H9 (cell line): ENCODE measurements at regions not wholly inside any gene's neighbourhood (a gene's known extent, or its start where the extent isn't known, plus 50 kb on each side); places are given as distances from the start of the nearest gene placed in this dataset.

Experiments
- DNase-seq: peaks from one replicate; pipeline ENCODE4 v3.0.0-alpha.2; 2017
- H2AFZ ChIP-seq: one replicate; pipeline ENCODE4 v1.6.1; 2013; ENCODE audit warnings: mild to moderate bottlenecking, low read length, control low read depth, moderate library complexity
- H2AK5ac ChIP-seq: 2 replicates; pipeline ENCODE4 v1.6.1; 2013; ENCODE audit warnings: low read length, control low read depth, mixed read lengths; ENCODE audit not compliant: insufficient read length
- H2BK120ac ChIP-seq: one replicate; pipeline ENCODE4 v1.6.1; 2013; ENCODE audit warnings: low read depth, mild to moderate bottlenecking, low read length, control low read depth, inconsistent platforms; ENCODE audit not compliant: poor library complexity, severe bottlenecking
- H2BK12ac ChIP-seq: 2 replicates; pipeline ENCODE4 v1.6.1; 2013; ENCODE audit warnings: low read length, control low read depth, mixed read lengths, low read depth; ENCODE audit not compliant: insufficient read length
- H2BK15ac ChIP-seq: 2 replicates; pipeline ENCODE4 v1.6.1; 2013; ENCODE audit warnings: low read depth, low read length, control low read depth
- H2BK20ac ChIP-seq: one replicate; pipeline ENCODE4 v1.6.1; 2013; ENCODE audit warnings: low read depth, mild to moderate bottlenecking, low read length, control low read depth, inconsistent platforms; ENCODE audit not compliant: poor library complexity, severe bottlenecking
- H2BK5ac ChIP-seq: 2 replicates; pipeline ENCODE4 v1.6.1; 2013; ENCODE audit warnings: low read length, control low read depth, mixed read lengths; ENCODE audit not compliant: insufficient read length
- H3K14ac ChIP-seq: 2 replicates; pipeline ENCODE4 v1.6.1; 2013; ENCODE audit warnings: low read length, control low read depth; ENCODE audit not compliant: insufficient read depth
- H3K18ac ChIP-seq: 2 replicates; pipeline ENCODE4 v1.6.1; 2013; ENCODE audit warnings: low read depth, mild to moderate bottlenecking, mixed read lengths, low read length, control low read depth; ENCODE audit not compliant: insufficient read length
- H3K23ac ChIP-seq: 2 replicates; pipeline ENCODE4 v1.6.1; 2013; ENCODE audit warnings: low read length, control low read depth, mixed read lengths, low read depth; ENCODE audit not compliant: insufficient read length
- H3K23me2 ChIP-seq: 2 replicates; pipeline ENCODE4 v1.6.1; 2013; ENCODE audit warnings: low read depth, mild to moderate bottlenecking, mixed read lengths, low read length, control low read depth; ENCODE audit not compliant: insufficient read length, poor library complexity, severe bottlenecking
- H3K27ac ChIP-seq: 2 replicates; pipeline ENCODE4 v1.5.1; 2013; ENCODE audit warnings: low read length, control low read depth, mixed read lengths, low read depth; ENCODE audit not compliant: insufficient read length
- H3K27me3 ChIP-seq: 2 replicates; pipeline ENCODE4 v1.6.1; 2013; ENCODE audit warnings: low read length, control low read depth, inconsistent platforms; ENCODE audit not compliant: insufficient read depth
- H3K4ac ChIP-seq: 2 replicates; pipeline ENCODE4 v1.6.1; 2013; ENCODE audit warnings: low read depth, mild to moderate bottlenecking, control low read depth, inconsistent platforms, low read length, moderate library complexity
- H3K4me1 ChIP-seq: 2 replicates; pipeline ENCODE4 v1.6.1; 2013; ENCODE audit warnings: low read length, control low read depth, inconsistent platforms; ENCODE audit not compliant: insufficient read depth
- H3K4me2 ChIP-seq: 2 replicates; pipeline ENCODE4 v1.6.1; 2013; ENCODE audit warnings: low read length, control low read depth, mixed read lengths; ENCODE audit not compliant: insufficient read length, insufficient read depth
- H3K56ac ChIP-seq: 2 replicates; pipeline ENCODE4 v1.6.1; 2013; ENCODE audit warnings: low read depth, mild to moderate bottlenecking, mixed read lengths, low read length, control low read depth; ENCODE audit not compliant: insufficient read length
- H3K79me1 ChIP-seq: 2 replicates; pipeline ENCODE4 v1.6.1; 2013; ENCODE audit warnings: low read depth, mild to moderate bottlenecking, moderate library complexity, low read length, control low read depth, inconsistent platforms; ENCODE audit not compliant: insufficient read depth, poor library complexity, severe bottlenecking
- H3K79me2 ChIP-seq: 2 replicates; pipeline ENCODE4 v1.6.1; 2013; ENCODE audit warnings: low read length, control low read depth, inconsistent platforms; ENCODE audit not compliant: insufficient read depth
- H3K9ac ChIP-seq: 2 replicates; pipeline ENCODE4 v1.6.1; 2013; ENCODE audit warnings: low read length, control low read depth, mixed read lengths; ENCODE audit not compliant: insufficient read length; ENCODE audit errors: extremely low read depth
- H3K9me3 ChIP-seq: one replicate; pipeline ENCODE4 v1.6.1; 2013; ENCODE audit warnings: low read depth, low read length, inconsistent platforms; ENCODE audit not compliant: control insufficient read depth
- H3T11ph ChIP-seq: one replicate; pipeline ENCODE4 v1.6.1; 2013; ENCODE audit warnings: mild to moderate bottlenecking, low read length, control low read depth, inconsistent platforms
- H4K20me1 ChIP-seq: one replicate; pipeline ENCODE4 v1.6.1; 2013; ENCODE audit not compliant: control insufficient read depth, insufficient read length, insufficient read depth
- H4K5ac ChIP-seq: 2 replicates; pipeline ENCODE4 v1.6.1; 2013; ENCODE audit warnings: low read depth, mild to moderate bottlenecking, mixed read lengths, low read length, control low read depth; ENCODE audit not compliant: insufficient read length
- H4K8ac ChIP-seq: replicated peaks from 2 replicates; pipeline ENCODE4 v1.6.1; 2013; ENCODE audit warnings: low read length, control low read depth, mixed read lengths, low read depth; ENCODE audit not compliant: insufficient read length
- H4K91ac ChIP-seq: 2 replicates; pipeline ENCODE4 v1.6.1; 2013; ENCODE audit warnings: low read depth, mild to moderate bottlenecking, moderate library complexity, mixed read lengths, low read length, control low read depth; ENCODE audit not compliant: insufficient read length
- H3K27ac Mint-ChIP-seq, 3 experiments: 2 replicates in 2 of 3; 3 replicates in 1 of 3; pipeline ENCODE4 v1.8.0; 2020 to 2021; ENCODE audit warnings: mixed read lengths in 3 of 3, mild to moderate bottlenecking in 1 of 3, moderate library complexity in 1 of 3
- H3K27me3 Mint-ChIP-seq: 2 replicates; pipeline ENCODE4 v1.8.0; 2021; ENCODE audit warnings: low read depth, mild to moderate bottlenecking, moderate library complexity, mixed read lengths
- H3K36me3 Mint-ChIP-seq, 3 experiments: 2 replicates in 2 of 3; 3 replicates in 1 of 3; pipeline ENCODE4 v1.8.0; 2020 to 2021; ENCODE audit warnings: low read depth in 3 of 3, mixed read lengths in 3 of 3; ENCODE audit not compliant: insufficient read depth in 1 of 3
- H3K4me1 Mint-ChIP-seq, 2 experiments: 2 replicates each; pipeline ENCODE4 v1.8.0; 2020; ENCODE audit warnings: mixed read lengths in 2 of 2
- H3K4me3 Mint-ChIP-seq, 2 experiments: 2 replicates in 1 of 2; 3 replicates in 1 of 2; pipeline ENCODE4 v1.8.0; 2020 to 2021; ENCODE audit warnings: mild to moderate bottlenecking in 2 of 2, mixed read lengths in 2 of 2, moderate library complexity in 1 of 2
- H3K9me3 Mint-ChIP-seq, 2 experiments: 2 replicates in 1 of 2; 3 replicates in 1 of 2; pipeline ENCODE4 v1.8.0; 2020; ENCODE audit warnings: mild to moderate bottlenecking in 2 of 2, mixed read lengths in 2 of 2, moderate library complexity in 1 of 2
- WGBS: extraction: QIAGEN DNeasy Blood & Tissue Kit; methylation state at CpG from one replicate; pipeline ENCODE4 v1.1.7; 2013; ENCODE audit warnings: missing lambda C conversion rate, low lambda C conversion rate, mixed read lengths; ENCODE audit not compliant: insufficient read length; ENCODE audit errors: extremely low coverage; 5-methylcytosine and 5-hydroxymethylcytosine counted together
- TF ChIP-seq, protein P1 (sequence below): fragments of 200-600 bp; sonication (generic); conservative IDR thresholded peaks from 3 replicates; pipeline ENCODE4 v1.8.0; 2021; ENCODE audit warnings: antibody characterized with exemption, mild to moderate bottlenecking

DNA sequence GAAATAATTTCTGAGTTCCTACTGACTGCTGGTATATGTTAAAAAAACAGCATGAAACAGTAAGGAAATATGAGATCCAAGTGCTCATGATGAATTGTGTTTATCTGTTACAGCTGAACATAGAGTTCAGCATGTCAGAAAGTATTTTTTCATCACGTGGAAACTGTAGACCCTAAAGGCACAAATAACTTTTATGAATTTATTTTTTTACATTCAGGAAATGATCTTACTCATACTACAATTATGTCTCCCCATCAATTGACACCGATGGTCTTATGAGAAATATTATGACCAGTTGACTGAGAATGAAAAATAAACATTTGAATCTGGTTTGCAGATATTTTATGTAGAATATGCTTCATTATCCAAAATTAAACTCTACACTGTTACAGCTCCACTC lies 283.1 kb upstream of the SPANXN4 start:
- H3K4me3 Mint-ChIP-seq = no peak overlapping the region
- TF ChIP-seq, protein P1, sequence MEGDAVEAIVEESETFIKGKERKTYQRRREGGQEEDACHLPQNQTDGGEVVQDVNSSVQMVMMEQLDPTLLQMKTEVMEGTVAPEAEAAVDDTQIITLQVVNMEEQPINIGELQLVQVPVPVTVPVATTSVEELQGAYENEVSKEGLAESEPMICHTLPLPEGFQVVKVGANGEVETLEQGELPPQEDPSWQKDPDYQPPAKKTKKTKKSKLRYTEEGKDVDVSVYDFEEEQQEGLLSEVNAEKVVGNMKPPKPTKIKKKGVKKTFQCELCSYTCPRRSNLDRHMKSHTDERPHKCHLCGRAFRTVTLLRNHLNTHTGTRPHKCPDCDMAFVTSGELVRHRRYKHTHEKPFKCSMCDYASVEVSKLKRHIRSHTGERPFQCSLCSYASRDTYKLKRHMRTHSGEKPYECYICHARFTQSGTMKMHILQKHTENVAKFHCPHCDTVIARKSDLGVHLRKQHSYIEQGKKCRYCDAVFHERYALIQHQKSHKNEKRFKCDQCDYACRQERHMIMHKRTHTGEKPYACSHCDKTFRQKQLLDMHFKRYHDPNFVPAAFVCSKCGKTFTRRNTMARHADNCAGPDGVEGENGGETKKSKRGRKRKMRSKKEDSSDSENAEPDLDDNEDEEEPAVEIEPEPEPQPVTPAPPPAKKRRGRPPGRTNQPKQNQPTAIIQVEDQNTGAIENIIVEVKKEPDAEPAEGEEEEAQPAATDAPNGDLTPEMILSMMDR = no peak
- Histone ChIP-seq H3K4me1 (no peaks in the 10 kb centered on the region), H3K23me2 (no peaks in the 10 kb centered on the region), H3K4ac (no peak overlapping the region), H2BK12ac (no peak overlapping the region), H3T11ph (no peak overlapping the region), H4K5ac (no peak overlapping the region), H3K9me3 (no peaks in the 10 kb centered on the region), H3K56ac (no peak overlapping the region), H2BK5ac (no peak overlapping the region), H2AK5ac (no peak overlapping the region), H4K8ac (no peak overlapping the region), H4K91ac (no peak overlapping the region), H3K14ac (no peak overlapping the region), H2BK15ac (no peak overlapping the region), H4K20me1 (no peaks in the 10 kb centered on the region), H2BK120ac (no peak overlapping the region), H3K27ac (no peak overlapping the region), H3K4me2 (no peak overlapping the region), H2BK20ac (no peak overlapping the region), H3K27me3 (no peaks in the 10 kb centered on the region), H3K9ac (no peak overlapping the region), H3K79me2 (no peaks in the 10 kb centered on the region), H2AFZ (no peak overlapping the region), H3K18ac (no peak overlapping the region), H3K79me1 (no peaks in the 10 kb centered on the region), H3K23ac (no peak overlapping the region)
- no peaks in the 10 kb centered on the region; the same call in 1 of the 2 replicates for H3K27me3 Mint-ChIP-seq
- peaks cover 71 to 74% of the 10 kb centered on the region in 2 experiments for H3K9me3 Mint-ChIP-seq
- no peaks in the 10 kb centered on the region for H3K4me1 Mint-ChIP-seq
- DNase-seq = no peak
- no peak overlapping the region for H3K27ac Mint-ChIP-seq
- WGBS = no CpG with 5 or more reads among the region's 2 CpGs
- H3K36me3 Mint-ChIP-seq = peaks cover 4 to 10% (median 5%) of the 10 kb centered on the region in 3 experiments; a peak in 6 of 7 replicates
